ENCODE measurements at regions not wholly inside any gene's neighbourhood (a gene's known extent, or its start where the extent isn't known, plus 50 kb on each side); places are given as distances from the start of the nearest gene placed in this dataset.

DNA sequence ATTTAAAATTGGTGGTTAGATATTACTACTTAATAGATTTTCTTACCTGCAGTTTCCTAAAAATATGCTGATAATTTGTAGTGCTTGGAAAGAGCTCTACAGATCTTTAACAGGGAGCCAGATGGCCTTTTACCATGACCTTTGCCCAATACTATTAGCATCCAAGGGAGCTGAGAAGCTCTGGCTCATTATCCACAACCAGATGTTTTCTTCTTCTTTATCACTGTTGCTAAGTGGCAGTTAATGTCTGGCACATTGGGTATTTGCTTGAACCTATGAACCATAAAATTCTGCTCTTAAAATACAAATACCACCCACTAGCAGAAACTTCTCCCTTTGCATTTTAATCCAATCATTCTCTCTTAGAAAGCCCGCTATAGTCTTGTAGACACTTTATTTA, 1480.3 kb downstream of the C4orf33 start:
- Histone ChIP-seq H3K4me3 (ENCODE audit: low read depth, low read length) (no peak overlapping the region), H3K27me3 (replicated peaks) (no peaks in the 10 kb centered on the region), H3K36me3 (replicated peaks) (no peaks in the 10 kb centered on the region), H3K27ac (no peak overlapping the region)
- DNase-seq = no peak
- in situ Hi-C loops (cut with HindIII; ENCODE audit: low pct_ligation_motif_present, low sequenced_read_pairs) = no loop called here
- TF ChIP-seq, protein P1, sequence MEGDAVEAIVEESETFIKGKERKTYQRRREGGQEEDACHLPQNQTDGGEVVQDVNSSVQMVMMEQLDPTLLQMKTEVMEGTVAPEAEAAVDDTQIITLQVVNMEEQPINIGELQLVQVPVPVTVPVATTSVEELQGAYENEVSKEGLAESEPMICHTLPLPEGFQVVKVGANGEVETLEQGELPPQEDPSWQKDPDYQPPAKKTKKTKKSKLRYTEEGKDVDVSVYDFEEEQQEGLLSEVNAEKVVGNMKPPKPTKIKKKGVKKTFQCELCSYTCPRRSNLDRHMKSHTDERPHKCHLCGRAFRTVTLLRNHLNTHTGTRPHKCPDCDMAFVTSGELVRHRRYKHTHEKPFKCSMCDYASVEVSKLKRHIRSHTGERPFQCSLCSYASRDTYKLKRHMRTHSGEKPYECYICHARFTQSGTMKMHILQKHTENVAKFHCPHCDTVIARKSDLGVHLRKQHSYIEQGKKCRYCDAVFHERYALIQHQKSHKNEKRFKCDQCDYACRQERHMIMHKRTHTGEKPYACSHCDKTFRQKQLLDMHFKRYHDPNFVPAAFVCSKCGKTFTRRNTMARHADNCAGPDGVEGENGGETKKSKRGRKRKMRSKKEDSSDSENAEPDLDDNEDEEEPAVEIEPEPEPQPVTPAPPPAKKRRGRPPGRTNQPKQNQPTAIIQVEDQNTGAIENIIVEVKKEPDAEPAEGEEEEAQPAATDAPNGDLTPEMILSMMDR (IDR thresholded peaks at IDR 0.05; ENCODE audit: low read depth, low read length, missing control alignments) = no peak

DNA sequence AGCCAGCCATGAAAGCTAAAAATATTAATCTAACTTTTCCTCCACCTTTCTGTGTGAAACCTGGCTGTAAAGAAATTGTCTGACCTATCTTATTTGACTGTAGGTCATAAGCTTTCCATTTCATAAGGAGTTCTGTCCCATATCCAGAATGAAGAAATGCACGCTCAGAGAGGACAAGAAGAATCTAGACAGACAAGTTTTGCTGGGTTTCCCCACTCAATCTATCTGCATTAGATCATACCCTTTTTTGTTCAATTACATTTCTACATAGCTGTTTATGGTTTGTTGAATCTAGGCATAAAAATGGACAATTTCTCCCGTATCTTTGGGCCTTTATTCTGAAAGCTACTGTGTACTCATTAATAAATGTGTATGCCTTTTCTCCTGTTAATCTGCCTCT, 1495.1 kb downstream of the C4orf33 start:
- Histone ChIP-seq H3K4me3 (ENCODE audit: low read depth, low read length) (no peak overlapping the region), H3K27me3 (replicated peaks) (no peaks in the 10 kb centered on the region), H3K36me3 (replicated peaks) (no peaks in the 10 kb centered on the region), H3K27ac (no peak overlapping the region)
- DNase-seq = no peak
- in situ Hi-C loops (cut with HindIII; ENCODE audit: low pct_ligation_motif_present, low sequenced_read_pairs) = no loop called here
- TF ChIP-seq, protein P1 (IDR thresholded peaks at IDR 0.05; ENCODE audit: low read depth, low read length, missing control alignments) = no peak

DNA sequence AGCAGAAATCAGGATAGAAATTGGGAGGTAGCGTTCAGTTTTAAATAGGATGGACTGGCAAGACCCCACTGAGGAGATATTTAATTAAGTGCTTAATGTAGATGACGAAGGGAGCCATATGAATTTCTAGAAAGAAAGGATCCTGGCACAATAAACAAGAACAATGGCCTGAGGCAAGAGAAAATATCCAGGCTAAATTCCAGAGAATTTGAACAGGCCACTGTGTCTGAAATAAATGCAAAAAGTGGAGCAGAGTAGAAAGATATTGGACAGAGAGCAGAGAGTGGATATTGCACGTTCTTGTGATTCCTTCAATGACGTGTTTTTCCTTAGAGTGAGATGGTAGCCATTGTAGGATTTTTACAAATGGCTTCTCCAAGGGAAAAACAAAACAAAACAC, 1504.8 kb downstream of the C4orf33 start:
- Histone ChIP-seq H3K27ac (no peak overlapping the region), H3K36me3 (replicated peaks) (no peaks in the 10 kb centered on the region), H3K27me3 (replicated peaks) (no peaks in the 10 kb centered on the region), H3K4me3 (ENCODE audit: low read depth, low read length) (no peak overlapping the region)
- in situ Hi-C loops (cut with HindIII; ENCODE audit: low pct_ligation_motif_present, low sequenced_read_pairs) = no loop called here
- no peak for DNase-seq
- TF ChIP-seq, protein P1 (IDR thresholded peaks at IDR 0.05; ENCODE audit: low read depth, low read length, missing control alignments) = no peak

DNA sequence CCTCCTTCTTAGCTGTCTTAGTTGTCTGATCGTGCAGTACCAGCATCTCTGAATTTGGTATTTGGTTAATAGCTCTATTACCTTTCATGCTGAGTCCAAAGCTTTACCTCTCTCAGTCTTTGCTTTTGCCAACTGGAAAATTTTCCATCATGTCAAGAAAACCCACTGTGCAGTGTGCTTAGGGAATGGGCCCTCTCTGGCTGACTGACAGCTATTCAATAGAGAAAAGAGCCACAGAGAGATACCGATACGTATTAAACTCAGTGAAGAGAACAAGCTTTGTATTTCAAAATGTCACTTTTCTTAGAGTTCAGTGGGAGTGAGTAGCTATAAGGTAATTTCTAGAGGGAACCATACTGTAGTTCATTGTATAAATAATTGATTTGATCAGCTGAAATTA, 1507.1 kb downstream of the C4orf33 start:
- Histone ChIP-seq H3K27me3 (replicated peaks) (no peaks in the 10 kb centered on the region), H3K4me3 (ENCODE audit: low read depth, low read length) (no peak overlapping the region), H3K27ac (no peak overlapping the region), H3K36me3 (replicated peaks) (no peaks in the 10 kb centered on the region)
- in situ Hi-C loops (cut with HindIII; ENCODE audit: low pct_ligation_motif_present, low sequenced_read_pairs) = no loop called here
- DNase-seq = no peak
- TF ChIP-seq, protein P1 (IDR thresholded peaks at IDR 0.05; ENCODE audit: low read depth, low read length, missing control alignments) = no peak

DNA sequence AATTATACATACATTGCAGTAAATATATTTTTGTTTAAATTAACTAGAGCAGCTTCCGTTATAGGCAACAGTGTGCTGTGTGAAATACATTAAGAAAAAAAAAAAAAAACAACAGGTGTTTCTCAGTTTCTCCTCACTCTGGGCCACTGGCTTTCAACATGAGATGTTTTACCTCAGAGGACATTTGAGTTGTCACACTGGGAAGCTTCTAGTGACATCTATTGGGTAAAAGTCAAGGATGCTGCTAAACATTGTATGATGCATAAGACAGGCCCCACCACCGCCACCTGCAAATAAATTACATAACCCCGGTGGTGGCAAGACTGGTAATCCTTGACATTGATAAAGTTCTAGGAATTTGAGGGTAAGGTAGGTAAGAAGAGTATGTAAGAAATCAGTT, 1512.2 kb downstream of the C4orf33 start:
- H3K27me3 ChIP-seq (replicated peaks) = no peaks in the 10 kb centered on the region
- in situ Hi-C loops (cut with HindIII; ENCODE audit: low pct_ligation_motif_present, low sequenced_read_pairs) = no loop called here
- H3K36me3 ChIP-seq (replicated peaks) = no peaks in the 10 kb centered on the region
- no peak overlapping the region for H3K4me3 ChIP-seq (ENCODE audit: low read depth, low read length)
- no peak for DNase-seq
- no peak overlapping the region for H3K27ac ChIP-seq
- TF ChIP-seq, protein P1 (IDR thresholded peaks at IDR 0.05; ENCODE audit: low read depth, low read length, missing control alignments) = no peak

DNA sequence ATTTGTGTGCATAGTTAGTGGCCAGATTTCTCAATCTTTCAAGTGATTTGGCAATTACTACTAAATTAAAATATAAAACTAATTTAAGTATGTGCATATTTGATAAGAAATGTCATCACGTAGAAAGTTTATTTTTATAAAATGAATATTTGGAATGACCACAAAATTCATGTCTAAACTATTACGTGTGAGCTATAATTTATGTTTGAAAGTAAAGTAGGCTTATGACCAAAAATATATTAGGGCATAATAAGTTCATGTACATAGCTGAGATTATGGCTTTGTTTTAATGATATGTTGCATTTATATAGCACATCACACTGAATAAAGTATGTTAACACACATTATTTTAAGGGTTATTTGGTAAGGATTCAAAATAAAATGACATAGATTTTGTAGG, 1532.6 kb downstream of the C4orf33 start:
- in situ Hi-C loops (cut with HindIII; ENCODE audit: low pct_ligation_motif_present, low sequenced_read_pairs) = no loop called here

More for the DNA sequence above, 1532.6 kb downstream of the C4orf33 start:
- Histone ChIP-seq H3K27ac (no peak overlapping the region), H3K4me3 (ENCODE audit: low read depth, low read length) (no peak overlapping the region), H3K36me3 (replicated peaks) (no peaks in the 10 kb centered on the region), H3K27me3 (replicated peaks) (no peaks in the 10 kb centered on the region)
- TF ChIP-seq, protein P1 (IDR thresholded peaks at IDR 0.05; ENCODE audit: low read depth, low read length, missing control alignments) = no peak
- no peak for DNase-seq

All from brain microvascular endothelial cell (primary cell).